ACC112 (cell line): ENCODE measurements at regions not wholly inside any gene's neighbourhood (a gene's known extent, or its start where the extent isn't known, plus 50 kb on each side); places are given as distances from the start of the nearest gene placed in this dataset.

Source experiments
- H2AFZ ChIP-seq: fragments of 200-600 bp; sonication (generic); one replicate; pipeline ENCODE4 v1.6.0; 2017; ENCODE audit warnings: antibody characterized with exemption, low read length; ENCODE audit not compliant: unreplicated experiment
- H3K27ac ChIP-seq: fragments of 200-600 bp; sonication (generic); 2 replicates; pipeline ENCODE4 v1.5.1; 2014; ENCODE audit warnings: low read depth, mild to moderate bottlenecking, antibody characterized with exemption, low read length, moderate library complexity
- H3K27me3 ChIP-seq: fragments of 200-600 bp; sonication (generic); 2 replicates; pipeline ENCODE4 v1.6.1; 2014; ENCODE audit warnings: mild to moderate bottlenecking, antibody characterized with exemption, low read length, moderate library complexity, mixed read lengths; ENCODE audit not compliant: insufficient read depth
- H3K36me3 ChIP-seq: fragments of 200-600 bp; sonication (generic); 2 replicates; pipeline ENCODE4 v1.6.1; 2016; ENCODE audit warnings: mild to moderate bottlenecking, antibody characterized with exemption, low read length, moderate library complexity, mixed read lengths; ENCODE audit not compliant: insufficient read depth
- H3K4me1 ChIP-seq: fragments of 200-600 bp; sonication (generic); one replicate; pipeline ENCODE4 v1.6.1; 2016; ENCODE audit warnings: low read length, mixed read lengths; ENCODE audit not compliant: insufficient read depth, unreplicated experiment, control insufficient read depth
- H3K4me3 ChIP-seq: fragments of 200-600 bp; sonication (generic); 2 replicates; pipeline ENCODE4 v1.5.1; 2014; ENCODE audit warnings: mild to moderate bottlenecking, low read depth, low read length
- H3K79me2 ChIP-seq: fragments of 200-600 bp; sonication (generic); one replicate; pipeline ENCODE4 v1.6.0; 2016; ENCODE audit warnings: low read length; ENCODE audit not compliant: control insufficient read depth, unreplicated experiment, insufficient read depth

- no peaks in the 10 kb centered on the region for H3K36me3 ChIP-seq
- no peak overlapping the region for H2AFZ ChIP-seq
- H3K4me3 ChIP-seq = no peak overlapping the region
- no peak overlapping the region for H3K27ac ChIP-seq
- H3K27me3 ChIP-seq = peaks cover 27% of the 10 kb centered on the region
- no peaks in the 10 kb centered on the region for H3K79me2 ChIP-seq
- no peaks in the 10 kb centered on the region for H3K4me1 ChIP-seq
These were observed 77.0 kb upstream of the CXADR start for GRCh38 chr21:17435565-17436543.

GRCh38 chr21:17436626-17437111 is 76.2 kb upstream of the CXADR start:
- Histone ChIP-seq H3K4me3 (no peak overlapping the region), H3K4me1 (no peaks in the 10 kb centered on the region), H3K36me3 (no peaks in the 10 kb centered on the region), H2AFZ (no peak overlapping the region), H3K79me2 (no peaks in the 10 kb centered on the region), H3K27ac (no peak overlapping the region), H3K27me3 (peaks cover 27% of the 10 kb centered on the region)

- H3K4me3 ChIP-seq = no peak overlapping the region
- no peak overlapping the region for H3K27ac ChIP-seq
- H3K4me1 ChIP-seq = no peaks in the 10 kb centered on the region
- no peak overlapping the region for H2AFZ ChIP-seq
- no peaks in the 10 kb centered on the region for H3K36me3 ChIP-seq
- peaks cover 27% of the 10 kb centered on the region for H3K27me3 ChIP-seq
- no peaks in the 10 kb centered on the region for H3K79me2 ChIP-seq
These were observed 74.2 kb upstream of the CXADR start for GRCh38 chr21:17438635-17439034.

- Histone ChIP-seq H3K4me3 (no peak overlapping the region), H3K27me3 (peaks cover 27% of the 10 kb centered on the region), H3K79me2 (no peaks in the 10 kb centered on the region), H3K4me1 (no peaks in the 10 kb centered on the region), H2AFZ (no peak overlapping the region), H3K27ac (no peak overlapping the region), H3K36me3 (no peaks in the 10 kb centered on the region)
These were observed 71.9 kb upstream of the CXADR start for GRCh38 chr21:17440969-17441368.

- Histone ChIP-seq H3K4me1 (no peaks in the 10 kb centered on the region), H3K27me3 (peaks cover 27% of the 10 kb centered on the region), H3K4me3 (no peak overlapping the region), H2AFZ (no peak overlapping the region), H3K27ac (no peak overlapping the region), H3K79me2 (no peaks in the 10 kb centered on the region), H3K36me3 (no peaks in the 10 kb centered on the region)
These were observed 71.5 kb upstream of the CXADR start for GRCh38 chr21:17441370-17441769.

GRCh38 chr21:17442165-17442564 is 70.7 kb upstream of the CXADR start:
- Histone ChIP-seq H3K27ac (no peak overlapping the region), H3K79me2 (no peaks in the 10 kb centered on the region), H3K4me1 (no peaks in the 10 kb centered on the region), H3K4me3 (no peak overlapping the region), H2AFZ (no peak overlapping the region), H3K36me3 (no peaks in the 10 kb centered on the region), H3K27me3 (peaks cover 22% of the 10 kb centered on the region)

GRCh38 chr21:17444828-17445227 is 68.0 kb upstream of the CXADR start:
- no peak overlapping the region for H3K27ac ChIP-seq
- no peak overlapping the region for H2AFZ ChIP-seq
- no peaks in the 10 kb centered on the region for H3K79me2 ChIP-seq
- no peaks in the 10 kb centered on the region for H3K4me1 ChIP-seq
- H3K27me3 ChIP-seq = peaks cover under 1% of the 10 kb centered on the region; the same call in 1 of the 2 replicates
- H3K36me3 ChIP-seq = no peaks in the 10 kb centered on the region
- H3K4me3 ChIP-seq = no peak overlapping the region

- no peaks in the 10 kb centered on the region for H3K27me3 ChIP-seq
- no peak overlapping the region for H3K4me3 ChIP-seq
- H3K79me2 ChIP-seq = no peaks in the 10 kb centered on the region
- H3K27ac ChIP-seq = no peak overlapping the region
- H2AFZ ChIP-seq = no peak overlapping the region
- peaks cover 7% of the 10 kb centered on the region for H3K4me1 ChIP-seq
- H3K36me3 ChIP-seq = no peaks in the 10 kb centered on the region
These were observed 66.1 kb upstream of the CXADR start for GRCh38 chr21:17446737-17447136.

- no peak overlapping the region for H2AFZ ChIP-seq
- H3K4me1 ChIP-seq = peaks cover 11% of the 10 kb centered on the region
- no peak overlapping the region for H3K4me3 ChIP-seq
- H3K27ac ChIP-seq = no peak overlapping the region
- no peaks in the 10 kb centered on the region for H3K27me3 ChIP-seq
- H3K36me3 ChIP-seq = no peaks in the 10 kb centered on the region
- H3K79me2 ChIP-seq = no peaks in the 10 kb centered on the region
These were observed 63.1 kb upstream of the CXADR start for GRCh38 chr21:17449701-17450100.

GRCh38 chr21:17451364-17451891 is 61.4 kb upstream of the CXADR start:
- H3K27ac ChIP-seq = peak overlapping the region; percentile 61
- peak overlapping the region; percentile 34 for H3K4me3 ChIP-seq
- peak overlapping the region; percentile 45 for H2AFZ ChIP-seq
- no peaks in the 10 kb centered on the region for H3K27me3 ChIP-seq
- no peaks in the 10 kb centered on the region for H3K36me3 ChIP-seq
- no peaks in the 10 kb centered on the region for H3K79me2 ChIP-seq
- H3K4me1 ChIP-seq = peaks cover 11% of the 10 kb centered on the region
